Panc1 (cell line): ENCODE measurements at regions not wholly inside any gene's neighbourhood (a gene's known extent, or its start where the extent isn't known, plus 50 kb on each side); places are given as distances from the start of the nearest gene placed in this dataset.

ENCODE experiments used
- ATAC-seq: fragments of 200-7000 bp; cut with Tn5 transposase; 2 replicates; pipeline ENCODE4 v1.9.1; 2020; ENCODE audit warnings: mild to moderate bottlenecking, moderate library complexity
- BruUV-seq: library from RNA; stranded (reverse); fragments of 400-500 nt; replicated peaks from 2 replicates; lab custom pipeline; 2021; lab: Mats Ljungman, UMichigan
- CTCF ChIA-PET: fragments of 300-600 bp; sonication (Branson Sonifier 250); formaldehyde crosslinking; loops from one replicate; lab custom pipeline; 2022; ENCODE audit warnings: antibody characterized with exemption; lab: Charles Lee
- POLR2A ChIA-PET: fragments of 300-600 bp; sonication (Branson Sonifier 250); formaldehyde crosslinking; loops from one replicate; lab custom pipeline; 2022; ENCODE audit warnings: antibody characterized with exemption; lab: Charles Lee
- DNase-seq: peaks from one replicate; pipeline ENCODE4 v3.0.0-alpha.2; 2010; ENCODE audit warnings: low read depth, low spot score
- H3K27ac ChIP-seq: 2 replicates; pipeline ENCODE4 v1.5.1; 2011; ENCODE audit warnings: mild to moderate bottlenecking, low read length, inconsistent platforms
- H3K27me3 ChIP-seq: fragments of 200-500 bp; sonication (Bioruptor generic); 2 replicates; pipeline ENCODE4 v1.6.0; 2014; ENCODE audit warnings: low read length, inconsistent platforms; ENCODE audit not compliant: control insufficient read depth, insufficient read depth
- H3K36me3 ChIP-seq: fragments of 200-500 bp; sonication (Bioruptor generic); 2 replicates; pipeline ENCODE4 v1.5.1; 2014; ENCODE audit warnings: inconsistent platforms, mild to moderate bottlenecking, low read length, moderate library complexity; ENCODE audit not compliant: control insufficient read depth, insufficient read depth
- H3K4me1 ChIP-seq: 2 replicates; pipeline ENCODE4 v1.5.1; 2011; ENCODE audit warnings: inconsistent platforms, mild to moderate bottlenecking, low read length, moderate library complexity; ENCODE audit not compliant: control insufficient read depth, insufficient read depth
- H3K4me3 ChIP-seq, 2 experiments: 2 replicates each; pipeline ENCODE4 v1.5.1; 2011 to 2012; ENCODE audit warnings: low read depth in 2 of 2, low read length in 2 of 2, mild to moderate bottlenecking in 2 of 2, inconsistent platforms in 1 of 2, moderate library complexity in 1 of 2
- H3K9me3 ChIP-seq: fragments of 200-500 bp; sonication (Bioruptor generic); 2 replicates; pipeline ENCODE4 v1.5.1; 2014; ENCODE audit warnings: low read depth, mild to moderate bottlenecking, inconsistent platforms, low read length, moderate library complexity; ENCODE audit not compliant: control insufficient read depth, insufficient read depth
- POLR2AphosphoS5 ChIP-seq: IDR thresholded peaks from 2 replicates; pipeline ENCODE4 v1.6.1; 2012; ENCODE audit warnings: mild to moderate bottlenecking, low read depth, low read length, moderate library complexity
- SIN3A ChIP-seq: IDR thresholded peaks from 2 replicates; pipeline ENCODE4 v1.6.1; 2012; ENCODE audit warnings: low read depth, mild to moderate bottlenecking, low read length, moderate library complexity, borderline replicate concordance; ENCODE audit not compliant: insufficient read depth
- TCF7L2 ChIP-seq: IDR thresholded peaks from 2 replicates; pipeline ENCODE4 v1.6.1; 2011; ENCODE audit warnings: mild to moderate bottlenecking, low read depth, low read length, inconsistent platforms
- in situ Hi-C: cut with HindIII; loops from 2 replicates; pipeline ENCODE4 v1.10.0; 2016; ENCODE audit warnings: low sequenced_read_pairs, low pct_unique_long_range_greater_than_20kb
- intact Hi-C: fragments of 100-400 bp; cut with micrococcal nuclease; formaldehyde crosslinking; loops from one replicate; pipeline ENCODE4 v1.10.0; 2022; ENCODE audit not compliant: unreplicated experiment
- TF ChIP-seq, protein P1 (sequence below): fragments of 450-650 bp; IDR thresholded peaks from 2 replicates; pipeline ENCODE4 v1.5.1; 2017; ENCODE audit warnings: mild to moderate bottlenecking
- TF ChIP-seq, protein P2 (sequence below), 2 experiments: IDR thresholded peaks; 2 replicates each; pipeline ENCODE4 v1.6.1; 2011 to 2012; ENCODE audit warnings: low read depth in 2 of 2, control low read depth in 1 of 2, low read length in 1 of 2, mild to moderate bottlenecking in 1 of 2, moderate library complexity in 1 of 2; ENCODE audit not compliant: insufficient read depth in 1 of 2

DNA sequence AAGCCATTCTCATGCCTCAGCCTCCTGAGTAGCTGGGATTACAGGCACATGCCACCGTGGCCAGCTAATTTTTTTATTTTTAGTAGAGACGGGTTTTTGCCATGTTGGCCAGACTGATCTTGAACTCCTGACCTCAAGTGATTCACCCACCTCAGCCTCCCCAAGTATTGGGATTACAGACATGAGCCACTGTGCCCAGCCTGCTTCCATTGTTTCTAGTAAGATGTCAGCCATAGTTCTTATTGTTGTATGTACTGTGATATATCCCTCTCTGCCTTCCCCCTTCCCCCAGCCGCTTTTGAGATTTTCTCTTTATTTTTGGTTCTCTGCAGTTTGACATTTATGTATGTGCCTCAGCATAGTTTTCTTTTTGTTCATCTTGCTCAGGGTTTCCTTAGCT, 87.9 kb upstream of the KLF14 start:
- no peak for TF ChIP-seq TCF7L2
- TF ChIP-seq, protein P1, sequence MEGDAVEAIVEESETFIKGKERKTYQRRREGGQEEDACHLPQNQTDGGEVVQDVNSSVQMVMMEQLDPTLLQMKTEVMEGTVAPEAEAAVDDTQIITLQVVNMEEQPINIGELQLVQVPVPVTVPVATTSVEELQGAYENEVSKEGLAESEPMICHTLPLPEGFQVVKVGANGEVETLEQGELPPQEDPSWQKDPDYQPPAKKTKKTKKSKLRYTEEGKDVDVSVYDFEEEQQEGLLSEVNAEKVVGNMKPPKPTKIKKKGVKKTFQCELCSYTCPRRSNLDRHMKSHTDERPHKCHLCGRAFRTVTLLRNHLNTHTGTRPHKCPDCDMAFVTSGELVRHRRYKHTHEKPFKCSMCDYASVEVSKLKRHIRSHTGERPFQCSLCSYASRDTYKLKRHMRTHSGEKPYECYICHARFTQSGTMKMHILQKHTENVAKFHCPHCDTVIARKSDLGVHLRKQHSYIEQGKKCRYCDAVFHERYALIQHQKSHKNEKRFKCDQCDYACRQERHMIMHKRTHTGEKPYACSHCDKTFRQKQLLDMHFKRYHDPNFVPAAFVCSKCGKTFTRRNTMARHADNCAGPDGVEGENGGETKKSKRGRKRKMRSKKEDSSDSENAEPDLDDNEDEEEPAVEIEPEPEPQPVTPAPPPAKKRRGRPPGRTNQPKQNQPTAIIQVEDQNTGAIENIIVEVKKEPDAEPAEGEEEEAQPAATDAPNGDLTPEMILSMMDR = no peak
- no peak for TF ChIP-seq POLR2AphosphoS5
- no peak for TF ChIP-seq SIN3A
- TF ChIP-seq, protein P2, sequence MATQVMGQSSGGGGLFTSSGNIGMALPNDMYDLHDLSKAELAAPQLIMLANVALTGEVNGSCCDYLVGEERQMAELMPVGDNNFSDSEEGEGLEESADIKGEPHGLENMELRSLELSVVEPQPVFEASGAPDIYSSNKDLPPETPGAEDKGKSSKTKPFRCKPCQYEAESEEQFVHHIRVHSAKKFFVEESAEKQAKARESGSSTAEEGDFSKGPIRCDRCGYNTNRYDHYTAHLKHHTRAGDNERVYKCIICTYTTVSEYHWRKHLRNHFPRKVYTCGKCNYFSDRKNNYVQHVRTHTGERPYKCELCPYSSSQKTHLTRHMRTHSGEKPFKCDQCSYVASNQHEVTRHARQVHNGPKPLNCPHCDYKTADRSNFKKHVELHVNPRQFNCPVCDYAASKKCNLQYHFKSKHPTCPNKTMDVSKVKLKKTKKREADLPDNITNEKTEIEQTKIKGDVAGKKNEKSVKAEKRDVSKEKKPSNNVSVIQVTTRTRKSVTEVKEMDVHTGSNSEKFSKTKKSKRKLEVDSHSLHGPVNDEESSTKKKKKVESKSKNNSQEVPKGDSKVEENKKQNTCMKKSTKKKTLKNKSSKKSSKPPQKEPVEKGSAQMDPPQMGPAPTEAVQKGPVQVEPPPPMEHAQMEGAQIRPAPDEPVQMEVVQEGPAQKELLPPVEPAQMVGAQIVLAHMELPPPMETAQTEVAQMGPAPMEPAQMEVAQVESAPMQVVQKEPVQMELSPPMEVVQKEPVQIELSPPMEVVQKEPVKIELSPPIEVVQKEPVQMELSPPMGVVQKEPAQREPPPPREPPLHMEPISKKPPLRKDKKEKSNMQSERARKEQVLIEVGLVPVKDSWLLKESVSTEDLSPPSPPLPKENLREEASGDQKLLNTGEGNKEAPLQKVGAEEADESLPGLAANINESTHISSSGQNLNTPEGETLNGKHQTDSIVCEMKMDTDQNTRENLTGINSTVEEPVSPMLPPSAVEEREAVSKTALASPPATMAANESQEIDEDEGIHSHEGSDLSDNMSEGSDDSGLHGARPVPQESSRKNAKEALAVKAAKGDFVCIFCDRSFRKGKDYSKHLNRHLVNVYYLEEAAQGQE (IDR thresholded peaks at IDR 0.05; ENCODE audit: insufficient read depth in 1 of 2, low read depth in 2 of 2, low read length in 1 of 2) = no peak
- Histone ChIP-seq H3K4me3 (no peak overlapping the region), H3K27me3 (no peaks in the 10 kb centered on the region), H3K36me3 (no peaks in the 10 kb centered on the region), H3K4me1 (no peaks in the 10 kb centered on the region), H3K9me3 (peaks cover 4% of the 10 kb centered on the region; the same call in 1 of the 2 replicates), H3K27ac (no peak overlapping the region)
- ATAC-seq (no peak), DNase-seq (no peak)
- intact Hi-C loops = no loop called here
- POLR2A ChIA-PET = no interaction called here
- CTCF ChIA-PET = interaction anchor here (0.5 kb wide), 1 partner anchor 615 kb away, joined by 12 read pairs; no protein-coding TSS in a partner anchor
- in situ Hi-C loops = no loop called here
- no TSS peak for BruUV-seq

DNA sequence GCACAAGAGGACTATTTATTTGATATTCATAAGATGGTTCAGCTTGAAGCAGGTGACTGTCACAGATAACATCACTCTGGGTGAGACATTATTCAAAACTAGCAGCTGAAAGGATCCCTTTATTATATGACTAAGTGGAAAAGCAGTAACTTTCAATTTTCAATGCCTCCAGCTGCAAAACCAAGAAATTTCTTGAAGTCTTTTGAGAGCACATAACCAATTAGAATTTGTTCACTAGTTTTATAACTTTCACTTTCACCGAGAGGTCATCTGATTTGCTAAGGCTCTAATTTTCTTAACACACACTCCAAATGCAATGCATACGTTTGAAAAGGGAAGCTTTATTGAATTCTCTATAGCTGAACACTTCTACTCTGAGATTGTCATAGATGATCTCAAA, 88.6 kb upstream of the KLF14 start:
- ChIA-PET POLR2A (no interaction called here), CTCF (interaction anchor here (0.5 kb wide), 1 partner anchor 616 kb away, joined by 12 read pairs; no protein-coding TSS in a partner anchor)

More for the DNA sequence above, 88.6 kb upstream of the KLF14 start:
- Histone ChIP-seq H3K36me3 (no peaks in the 10 kb centered on the region), H3K9me3 (peaks cover 12% of the 10 kb centered on the region; the same call in 1 of the 2 replicates), H3K27me3 (no peaks in the 10 kb centered on the region), H3K4me1 (no peaks in the 10 kb centered on the region), H3K27ac (no peak overlapping the region), H3K4me3 (no peak overlapping the region)
- intact Hi-C loops (no loop called here), in situ Hi-C loops (no loop called here)
- no TSS peak for BruUV-seq
- TF ChIP-seq SIN3A = no peak
- no peak for TF ChIP-seq TCF7L2
- TF ChIP-seq, protein P2 (IDR thresholded peaks at IDR 0.05; ENCODE audit: insufficient read depth in 1 of 2, low read depth in 2 of 2, low read length in 1 of 2) = no peak
- TF ChIP-seq, protein P1 = no peak
- TF ChIP-seq POLR2AphosphoS5 = no peak
- no peak for ATAC-seq
- no peak for DNase-seq
